Stimulated activated naive B cell treated with anti-CD40 and anti-IgM and Interleukin-4, amounts not matched to agents 10 μg/mL and 1 μg/mL and 100 μg/mL, for 72 hours (primary cell): ENCODE measurements at regions not wholly inside any gene's neighbourhood (a gene's known extent, or its start where the extent isn't known, plus 50 kb on each side); places are given as distances from the start of the nearest gene placed in this dataset.

Experiments
- ATAC-seq, 2 donors: fragments of 150-1000 bp; cut with Tn5 transposase; replicated peaks; 2 replicates each; pipeline ENCODE4 v1.10.0; 2021; ENCODE audit warnings: moderate library complexity in 1 of 2
- DNase-seq: peaks from one replicate; pipeline ENCODE4 v3.0.0; 2021
- H3K27ac Mint-ChIP-seq: one replicate; pipeline ENCODE4 v1.8.0; 2022; ENCODE audit warnings: mild to moderate bottlenecking, mixed read lengths
- H3K27me3 Mint-ChIP-seq, 2 donors: one replicate each; pipeline ENCODE4 v1.8.0; 2022; ENCODE audit warnings: mixed read lengths in 2 of 2
- H3K36me3 Mint-ChIP-seq, 2 donors: one replicate each; pipeline ENCODE4 v1.8.0; 2022; ENCODE audit warnings: mixed read lengths in 2 of 2, mild to moderate bottlenecking in 1 of 2
- H3K4me1 Mint-ChIP-seq, 2 donors: one replicate each; pipeline ENCODE4 v1.8.0; 2022; ENCODE audit warnings: mixed read lengths in 2 of 2, mild to moderate bottlenecking in 1 of 2
- H3K4me3 Mint-ChIP-seq, 2 donors: one replicate each; pipeline ENCODE4 v1.8.0; 2022; ENCODE audit warnings: mild to moderate bottlenecking in 2 of 2, mixed read lengths in 2 of 2, moderate library complexity in 1 of 2
- H3K9me3 Mint-ChIP-seq, 2 donors: one replicate each; pipeline ENCODE4 v1.8.0; 2022; ENCODE audit warnings: mixed read lengths in 2 of 2, mild to moderate bottlenecking in 1 of 2

DNA sequence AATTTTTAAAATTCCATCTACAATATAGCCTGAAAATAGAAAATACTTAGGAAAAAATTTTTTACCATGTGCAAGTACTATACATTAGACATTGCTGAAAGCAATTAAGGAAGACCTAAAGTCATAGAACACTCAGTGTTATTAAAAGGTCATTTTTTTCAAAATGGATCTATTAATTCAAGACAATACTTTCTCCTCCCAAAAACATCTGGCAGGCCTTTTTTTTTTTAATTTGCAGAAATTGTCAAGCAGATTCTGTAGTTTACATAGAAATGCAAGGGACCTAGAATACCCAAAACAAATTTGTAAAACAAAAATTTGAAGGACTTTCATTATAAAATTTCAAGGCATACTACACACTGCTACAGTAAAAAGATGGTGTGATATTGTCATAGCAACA lies 238.4 kb upstream of the VEPH1 start:
- Mint-ChIP-seq H3K27me3 (no peaks in the 10 kb centered on the region), H3K36me3 (no peaks in the 10 kb centered on the region), H3K4me3 (no peak overlapping the region), H3K4me1 (no peaks in the 10 kb centered on the region), H3K27ac (no peak overlapping the region), H3K9me3 (peaks cover 6 to 10% of the 10 kb centered on the region in 2 donors)
- ATAC-seq = no peak
- DNase-seq = no peak

DNA sequence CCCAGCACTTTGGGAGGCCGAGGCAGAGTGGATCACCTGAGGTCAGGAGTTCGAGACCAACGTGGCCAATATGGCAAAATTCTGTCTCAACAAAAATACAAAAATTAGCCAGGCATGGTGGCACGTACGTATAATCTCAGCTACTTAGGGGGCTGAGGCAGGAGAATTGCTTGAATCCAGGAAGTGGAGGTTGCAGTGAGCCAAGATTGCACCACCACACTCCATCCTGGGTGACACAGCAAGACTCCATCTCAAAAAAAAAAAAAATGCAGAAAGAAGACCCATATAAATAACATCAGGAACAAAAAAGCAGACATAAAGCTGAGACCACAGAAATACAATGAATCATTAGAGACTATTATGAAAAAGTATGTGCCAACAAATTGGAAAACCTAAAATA lies 235.2 kb upstream of the VEPH1 start:
- Mint-ChIP-seq H3K27ac (no peak overlapping the region), H3K4me3 (no peak overlapping the region), H3K9me3 (peaks cover 7 to 19% of the 10 kb centered on the region in 2 donors), H3K36me3 (no peaks in the 10 kb centered on the region), H3K4me1 (no peaks in the 10 kb centered on the region), H3K27me3 (no peaks in the 10 kb centered on the region)
- ATAC-seq (no peak), DNase-seq (no peak)

DNA sequence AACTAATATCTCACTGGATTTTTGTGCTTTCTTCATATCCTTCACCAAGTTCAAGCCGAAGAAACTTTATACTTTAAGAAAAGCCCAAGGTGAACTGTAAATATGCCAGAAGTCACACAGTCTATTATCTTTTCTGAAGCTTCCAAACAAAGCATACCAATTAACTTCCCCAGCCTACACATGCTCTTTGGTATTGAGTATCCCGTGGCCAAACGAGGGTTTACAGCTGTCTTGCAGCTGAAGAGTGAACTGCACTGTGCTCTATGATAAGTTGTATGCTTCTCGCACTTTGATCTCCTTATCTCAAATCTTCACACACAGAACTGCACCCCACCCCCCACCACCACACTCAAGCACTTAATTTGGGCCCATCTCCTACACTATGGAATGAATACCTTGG lies 215.6 kb upstream of the VEPH1 start:
- no peak overlapping the region for H3K27ac Mint-ChIP-seq
- no peaks in the 10 kb centered on the region for H3K36me3 Mint-ChIP-seq
- no peak for ATAC-seq

DNA sequence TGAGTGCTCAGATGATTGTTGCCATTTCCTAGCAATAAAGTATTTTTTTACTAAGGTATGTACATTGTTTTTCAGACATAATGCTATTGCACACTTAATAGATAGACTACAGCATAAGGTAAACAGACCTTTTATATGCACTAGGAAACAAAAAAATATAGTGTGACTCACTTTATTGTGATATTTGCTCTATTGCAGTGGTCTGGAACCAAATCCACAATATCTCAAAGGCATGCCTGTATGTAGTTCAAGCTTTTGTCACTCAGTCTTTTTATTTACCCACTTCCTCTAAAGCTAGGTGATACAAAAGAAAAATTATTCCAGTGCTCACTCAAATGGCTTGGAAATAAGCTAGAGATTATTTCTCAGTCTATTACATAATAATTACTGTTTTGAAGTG lies 209.9 kb upstream of the VEPH1 start:
- Mint-ChIP-seq H3K4me3 (no peak overlapping the region), H3K27ac (no peak overlapping the region), H3K36me3 (no peaks in the 10 kb centered on the region), H3K9me3 (peaks cover 0 to 6% of the 10 kb centered on the region in 2 donors), H3K27me3 (no peaks in the 10 kb centered on the region), H3K4me1 (no peaks in the 10 kb centered on the region)
- DNase-seq = no peak
- ATAC-seq = no peak

More for the DNA sequence above, 215.6 kb upstream of the VEPH1 start:
- Mint-ChIP-seq H3K4me1 (no peaks in the 10 kb centered on the region), H3K27me3 (no peaks in the 10 kb centered on the region), H3K9me3 (peaks cover 0 to 5% of the 10 kb centered on the region in 2 donors), H3K4me3 (no peak overlapping the region)
- DNase-seq = no peak

DNA sequence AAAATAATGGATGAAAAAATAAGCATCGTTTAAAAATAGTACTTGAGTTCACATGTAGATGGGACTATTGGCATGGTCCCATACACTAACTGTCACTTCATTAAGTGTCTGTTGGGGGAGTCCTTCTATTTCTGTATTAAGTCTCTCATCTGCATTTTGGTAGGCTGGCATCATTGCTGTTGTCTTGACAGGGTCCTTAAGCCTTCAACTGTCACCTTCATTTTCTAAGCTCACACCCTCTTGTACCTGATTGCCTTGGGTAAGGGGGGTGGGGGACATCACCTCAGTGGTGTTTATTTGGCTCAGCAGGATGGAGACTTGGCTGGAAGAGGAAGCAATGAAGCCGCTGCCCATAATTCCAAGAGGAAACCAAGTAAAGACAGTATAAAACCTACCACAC lies 202.0 kb upstream of the VEPH1 start:
- Mint-ChIP-seq H3K9me3 (no peaks in the 10 kb centered on the region), H3K4me1 (no peaks in the 10 kb centered on the region), H3K27me3 (no peaks in the 10 kb centered on the region), H3K27ac (no peak overlapping the region), H3K36me3 (no peaks in the 10 kb centered on the region), H3K4me3 (no peak overlapping the region)
- DNase-seq (no peak), ATAC-seq (no peak)

DNA sequence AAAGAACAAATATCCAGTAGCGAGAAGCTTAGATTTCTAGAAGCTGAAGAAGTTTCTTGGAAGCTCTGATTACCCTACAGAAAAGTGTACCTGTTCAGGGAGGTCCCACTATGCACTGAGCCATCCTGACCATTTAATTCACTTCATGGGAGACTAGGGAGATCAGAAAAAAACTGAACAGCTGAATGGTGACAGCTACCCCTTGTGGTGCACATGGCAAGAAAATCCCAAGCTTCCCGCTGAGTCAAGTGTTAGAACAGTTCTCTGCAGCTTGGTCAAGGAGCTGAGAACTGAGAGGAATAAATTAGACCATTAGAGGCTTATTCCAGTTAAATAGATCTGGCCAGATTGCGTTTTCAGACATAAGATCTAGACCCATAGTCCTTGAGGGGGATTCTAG lies 197.2 kb upstream of the VEPH1 start:
- no peak for ATAC-seq
- DNase-seq = no peak
- no peak overlapping the region for H3K27ac Mint-ChIP-seq
- H3K36me3 Mint-ChIP-seq = no peaks in the 10 kb centered on the region
- no peaks in the 10 kb centered on the region for H3K27me3 Mint-ChIP-seq
- H3K9me3 Mint-ChIP-seq = peaks cover 0 to 11% of the 10 kb centered on the region in 2 donors
- no peaks in the 10 kb centered on the region for H3K4me1 Mint-ChIP-seq
- no peak overlapping the region for H3K4me3 Mint-ChIP-seq

DNA sequence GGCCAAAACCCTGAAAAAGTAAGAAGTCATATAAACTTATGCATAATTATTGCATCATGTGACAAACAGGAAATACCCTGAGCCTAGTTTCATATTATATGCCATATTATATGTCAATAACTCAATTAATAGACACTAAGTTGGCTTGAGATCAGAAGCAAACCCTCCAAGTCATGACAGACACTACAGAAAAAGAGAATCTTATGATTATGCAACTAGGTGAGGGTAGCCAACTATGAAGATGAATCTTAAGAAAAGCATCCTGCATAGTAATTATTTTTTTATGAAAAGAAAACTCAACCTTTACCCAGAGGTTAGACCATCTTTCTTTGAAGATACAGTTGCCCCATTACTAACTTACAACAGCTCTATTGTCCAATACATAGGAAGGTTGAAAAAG lies 192.4 kb upstream of the VEPH1 start:
- Mint-ChIP-seq H3K9me3 (peaks cover 0 to 11% of the 10 kb centered on the region in 2 donors), H3K36me3 (no peaks in the 10 kb centered on the region), H3K4me3 (no peak overlapping the region), H3K4me1 (no peaks in the 10 kb centered on the region), H3K27ac (no peak overlapping the region), H3K27me3 (no peaks in the 10 kb centered on the region)
- DNase-seq (no peak), ATAC-seq (no peak)

DNA sequence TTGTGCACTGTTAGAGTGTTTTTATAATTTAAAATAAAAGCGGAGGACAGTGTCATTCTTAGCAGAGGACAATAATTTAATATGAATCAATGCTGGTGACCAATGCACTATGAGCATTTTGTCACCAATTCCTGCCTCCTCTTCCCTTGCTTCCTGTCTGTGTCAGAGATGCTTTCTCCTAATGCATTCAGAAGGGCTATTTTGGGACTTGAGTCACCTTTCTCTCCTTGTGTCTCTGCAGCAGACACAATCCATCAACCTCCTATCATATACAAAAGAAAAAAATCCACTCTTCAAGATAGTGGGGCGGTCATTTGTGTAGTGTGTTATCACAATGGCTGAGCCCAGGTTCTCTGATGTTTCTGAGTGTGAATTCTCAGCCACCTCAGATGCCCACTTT lies 191.9 kb upstream of the VEPH1 start:
- ATAC-seq = no peak
- no peaks in the 10 kb centered on the region for H3K27me3 Mint-ChIP-seq
- no peak for DNase-seq
- H3K36me3 Mint-ChIP-seq = no peaks in the 10 kb centered on the region
- no peak overlapping the region for H3K27ac Mint-ChIP-seq
- H3K9me3 Mint-ChIP-seq = peaks cover 0 to 11% of the 10 kb centered on the region in 2 donors
- no peak overlapping the region for H3K4me3 Mint-ChIP-seq
- no peaks in the 10 kb centered on the region for H3K4me1 Mint-ChIP-seq

DNA sequence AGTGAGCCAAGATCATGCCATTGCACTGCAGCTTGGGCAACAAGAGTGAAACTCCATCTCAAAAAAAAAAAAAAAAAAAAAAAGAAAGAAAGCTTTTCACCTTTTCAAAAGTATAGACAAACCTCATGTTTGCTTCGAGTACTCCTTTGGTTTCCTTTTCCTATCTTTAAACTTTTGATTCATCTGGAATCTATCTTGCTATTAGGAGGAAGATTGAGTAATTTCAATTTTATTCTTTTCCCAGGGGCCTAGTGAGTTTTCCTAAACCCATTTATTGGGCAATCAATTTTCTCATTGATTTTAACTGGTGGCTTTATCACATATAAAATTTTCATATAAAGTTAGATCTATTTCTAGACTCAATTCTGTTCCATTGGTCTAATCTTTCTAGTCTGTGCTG lies 190.5 kb upstream of the VEPH1 start:
- Mint-ChIP-seq H3K27ac (no peak overlapping the region), H3K9me3 (peaks cover 2 to 11% of the 10 kb centered on the region in 2 donors), H3K27me3 (no peaks in the 10 kb centered on the region), H3K4me3 (no peak overlapping the region), H3K36me3 (no peaks in the 10 kb centered on the region), H3K4me1 (no peaks in the 10 kb centered on the region)
- DNase-seq = no peak
- no peak for ATAC-seq

DNA sequence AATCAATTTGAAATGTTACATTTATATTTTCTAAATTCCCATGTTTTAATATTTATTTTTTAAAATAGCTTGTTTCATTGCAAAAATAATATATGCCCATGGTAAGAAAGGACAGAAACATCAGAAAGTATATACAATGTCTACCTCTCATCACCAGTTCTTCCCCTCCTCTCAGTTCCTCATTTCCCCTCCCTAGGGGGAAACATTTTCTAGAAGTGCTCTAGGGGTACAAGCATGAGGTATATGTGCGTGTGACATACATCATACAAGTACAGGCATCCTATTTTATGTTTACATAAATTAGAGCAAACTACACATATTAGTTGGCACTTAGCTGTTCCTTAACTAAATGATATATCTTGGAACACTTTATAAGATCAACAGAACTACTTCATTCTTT lies 189.3 kb upstream of the VEPH1 start:
- Mint-ChIP-seq H3K36me3 (no peaks in the 10 kb centered on the region), H3K27me3 (no peaks in the 10 kb centered on the region), H3K27ac (no peak overlapping the region), H3K4me1 (no peaks in the 10 kb centered on the region), H3K9me3 (peaks cover 2 to 7% of the 10 kb centered on the region in 2 donors), H3K4me3 (no peak overlapping the region)
- DNase-seq (no peak), ATAC-seq (peak; percentile 92 to 93)

DNA sequence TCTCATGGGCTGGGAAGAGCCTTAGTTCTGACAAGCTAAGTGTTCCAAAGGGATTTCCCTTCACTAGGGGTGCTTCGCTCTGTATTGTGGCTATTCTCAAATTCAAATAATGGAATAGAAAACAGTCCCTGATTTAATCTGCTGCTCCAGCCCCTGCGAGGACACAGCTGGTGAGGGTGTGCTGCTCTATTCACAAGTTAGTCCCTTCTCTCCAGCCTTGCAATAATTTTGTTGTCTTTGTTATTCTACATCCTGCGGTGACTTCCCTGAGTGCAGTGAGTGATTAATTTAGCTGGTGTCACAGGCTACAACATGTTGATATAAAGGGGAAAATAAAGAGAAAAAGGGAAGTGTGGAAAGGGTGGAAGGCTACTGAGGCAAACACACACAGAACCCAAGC lies 180.5 kb upstream of the VEPH1 start:
- Mint-ChIP-seq H3K36me3 (no peaks in the 10 kb centered on the region), H3K4me1 (no peaks in the 10 kb centered on the region), H3K9me3 (peaks cover 0 to 5% of the 10 kb centered on the region in 2 donors), H3K4me3 (no peak overlapping the region), H3K27me3 (peaks cover 0 to 7% of the 10 kb centered on the region in 2 donors), H3K27ac (no peak overlapping the region)
- DNase-seq (no peak), ATAC-seq (no peak)

DNA sequence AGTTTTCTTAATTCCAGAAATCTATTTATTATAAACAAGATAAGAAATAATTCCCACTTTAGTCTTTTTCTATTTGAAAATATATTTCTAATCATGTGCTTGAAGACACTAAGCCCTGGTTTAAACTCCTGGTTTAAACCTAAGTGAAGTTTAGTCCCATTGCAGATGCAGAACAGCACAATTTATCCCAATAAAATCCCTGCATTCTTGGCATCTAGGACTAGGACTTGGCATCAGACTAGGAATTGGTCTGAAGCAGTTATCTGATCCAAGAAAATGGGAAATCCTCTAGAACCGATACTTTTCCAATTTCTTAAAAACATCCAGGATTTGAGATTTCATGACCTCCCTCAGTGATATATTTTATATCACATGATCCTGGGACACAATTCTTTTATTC lies 168.8 kb upstream of the VEPH1 start:
- Mint-ChIP-seq H3K4me1 (no peaks in the 10 kb centered on the region), H3K27ac (no peak overlapping the region), H3K36me3 (no peaks in the 10 kb centered on the region), H3K4me3 (no peak overlapping the region), H3K27me3 (no peaks in the 10 kb centered on the region), H3K9me3 (no peaks in the 10 kb centered on the region)
- ATAC-seq (no peak), DNase-seq (no peak)

DNA sequence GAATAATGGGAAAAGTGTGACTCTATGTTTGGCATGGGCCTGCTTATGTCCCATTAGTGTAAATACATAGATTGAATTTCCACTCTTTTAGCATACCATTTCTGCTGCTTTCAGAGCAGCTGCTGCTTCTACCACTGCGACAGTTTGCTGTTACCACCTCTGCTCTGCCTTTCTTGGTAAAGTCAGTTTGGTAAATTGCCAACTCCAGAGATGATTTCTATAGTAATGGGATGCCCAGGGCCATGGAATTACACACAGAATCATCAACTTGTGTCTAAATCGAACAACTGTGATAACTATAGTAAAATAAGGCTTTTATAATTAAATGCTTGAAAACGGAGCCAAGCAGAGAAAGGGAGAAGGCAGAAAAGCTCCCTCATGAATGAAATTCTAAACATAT lies 168.4 kb upstream of the VEPH1 start:
- Mint-ChIP-seq H3K4me3 (no peak overlapping the region), H3K27ac (no peak overlapping the region), H3K9me3 (no peaks in the 10 kb centered on the region), H3K36me3 (no peaks in the 10 kb centered on the region), H3K4me1 (no peaks in the 10 kb centered on the region), H3K27me3 (no peaks in the 10 kb centered on the region)
- ATAC-seq (no peak), DNase-seq (no peak)

DNA sequence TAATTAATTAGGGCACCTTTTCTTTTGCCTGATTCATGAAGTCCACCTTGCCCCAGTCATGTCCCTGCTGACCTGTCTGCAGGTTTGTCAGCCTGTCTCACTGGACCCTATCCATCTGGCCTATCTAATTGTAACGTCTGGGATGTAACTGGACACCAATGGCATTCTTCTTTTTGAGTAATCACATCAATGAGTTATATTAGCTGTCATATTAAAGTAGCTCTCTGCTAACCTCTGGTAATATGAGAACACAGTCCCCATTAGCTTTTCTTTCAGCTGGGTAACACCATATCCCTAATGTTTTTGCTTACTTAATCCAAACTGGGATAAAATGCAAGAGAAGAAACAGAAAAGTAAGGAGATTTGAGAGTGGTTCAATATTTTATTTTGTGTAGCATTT lies 166.2 kb upstream of the VEPH1 start:
- no peak overlapping the region for H3K27ac Mint-ChIP-seq
- H3K4me1 Mint-ChIP-seq = no peaks in the 10 kb centered on the region
- H3K36me3 Mint-ChIP-seq = no peaks in the 10 kb centered on the region
- H3K4me3 Mint-ChIP-seq = no peak overlapping the region
- H3K9me3 Mint-ChIP-seq = no peaks in the 10 kb centered on the region
- H3K27me3 Mint-ChIP-seq = no peaks in the 10 kb centered on the region
- no peak for ATAC-seq
- DNase-seq = no peak

DNA sequence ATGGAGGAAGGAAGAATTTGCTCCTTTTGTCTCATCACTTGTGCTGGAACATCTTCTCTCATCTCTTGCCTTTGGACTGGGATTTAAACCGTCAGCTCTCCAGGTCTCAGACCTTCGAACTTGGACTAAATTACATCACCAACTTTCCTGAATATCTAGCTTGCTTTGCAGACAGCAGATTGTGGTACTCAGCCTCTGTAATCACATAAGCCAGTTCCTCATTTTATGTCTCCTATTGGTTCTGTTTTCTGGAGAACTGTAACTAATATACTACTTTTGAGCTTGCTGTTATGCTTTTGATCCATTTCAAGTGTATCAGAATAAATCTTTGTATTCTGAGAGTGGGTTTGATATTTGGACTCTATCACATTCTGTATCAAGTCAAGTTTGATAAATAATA lies 164.3 kb upstream of the VEPH1 start:
- no peak overlapping the region for H3K4me3 Mint-ChIP-seq
- ATAC-seq (no peak), DNase-seq (no peak)
- H3K4me1 Mint-ChIP-seq = no peaks in the 10 kb centered on the region
- H3K36me3 Mint-ChIP-seq = no peaks in the 10 kb centered on the region
- H3K27ac Mint-ChIP-seq = no peak overlapping the region
- H3K27me3 Mint-ChIP-seq = no peaks in the 10 kb centered on the region
- no peaks in the 10 kb centered on the region for H3K9me3 Mint-ChIP-seq

DNA sequence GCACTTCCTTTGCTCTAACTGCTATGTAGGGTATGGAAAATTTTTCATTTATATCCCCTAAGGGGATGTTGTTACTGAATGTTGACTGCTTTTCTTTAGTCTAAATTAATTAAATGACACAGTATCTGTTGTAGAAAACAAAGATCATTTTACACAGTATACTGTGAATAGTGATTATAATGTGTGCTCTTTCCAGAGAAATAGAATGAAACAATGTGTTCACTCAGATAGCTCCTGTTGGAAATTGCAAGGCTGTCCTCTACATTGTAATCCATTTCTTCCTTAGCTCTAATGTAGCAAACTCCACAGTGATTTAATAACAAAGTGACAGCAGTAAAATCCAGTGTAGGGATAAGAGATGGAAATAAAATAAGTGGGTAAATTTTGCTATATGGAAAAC lies 159.0 kb upstream of the VEPH1 start:
- no peak for ATAC-seq
- no peaks in the 10 kb centered on the region for H3K36me3 Mint-ChIP-seq
- peaks cover 0 to 13% of the 10 kb centered on the region in 2 donors for H3K27me3 Mint-ChIP-seq
- H3K4me1 Mint-ChIP-seq = no peaks in the 10 kb centered on the region
- no peak overlapping the region for H3K27ac Mint-ChIP-seq
- no peak overlapping the region for H3K4me3 Mint-ChIP-seq
- DNase-seq = no peak
- H3K9me3 Mint-ChIP-seq = no peaks in the 10 kb centered on the region
